Activated T-helper 1 cell treated with anti-CD3 and anti-CD28 coated beads, Interleukin-2, amount 50 U/mL, for 16 hours (primary cell): ENCODE measurements at regions not wholly inside any gene's neighbourhood (a gene's known extent, or its start where the extent isn't known, plus 50 kb on each side); places are given as distances from the start of the nearest gene placed in this dataset.

Experiments used
- DNase-seq, 2 donors: peaks; one replicate each; pipeline ENCODE4 v3.0.0-alpha.2; 2020; ENCODE audit warnings: low read depth in 1 of 2, low spot score in 1 of 2

GRCh38 chr1:34476371-34476770 is 278.5 kb upstream of the GJB5 start:
- no peak for DNase-seq

GRCh38 chr1:34477632-34478141 is 277.2 kb upstream of the GJB5 start:
- no peak for DNase-seq

- no peak for DNase-seq
These were observed 276.3 kb upstream of the GJB5 start for GRCh38 chr1:34478515-34479076.

- DNase-seq: no peak
These were observed 275.1 kb upstream of the GJB5 start for GRCh38 chr1:34479731-34480130.

- DNase-seq: no peak
These were observed 266.7 kb upstream of the GJB5 start for GRCh38 chr1:34488080-34488708.

- no peak for DNase-seq
These were observed 254.4 kb upstream of the GJB5 start for GRCh38 chr1:34500451-34500850.

GRCh38 chr1:34511802-34512201 is 243.0 kb upstream of the GJB5 start:
- DNase-seq: no peak

- no peak for DNase-seq
These were observed 236.6 kb upstream of the GJB5 start for GRCh38 chr1:34518146-34518699.

GRCh38 chr1:34520111-34520510 is 234.7 kb upstream of the GJB5 start:
- DNase-seq: no peak

GRCh38 chr1:34524783-34525182 is 230.1 kb upstream of the GJB5 start:
- DNase-seq: no peak

- DNase-seq: no peak
These were observed 224.7 kb upstream of the GJB5 start for GRCh38 chr1:34529935-34530859.

GRCh38 chr1:34532113-34532512 is 222.7 kb upstream of the GJB5 start:
- DNase-seq: no peak

- no peak for DNase-seq
These were observed 216.4 kb upstream of the GJB5 start for GRCh38 chr1:34538481-34538880.

- no peak for DNase-seq
These were observed 207.7 kb upstream of the GJB5 start for GRCh38 chr1:34547046-34547674.

GRCh38 chr1:34549199-34549598 is 205.6 kb upstream of the GJB5 start:
- DNase-seq: no peak

- no peak for DNase-seq
These were observed 176.5 kb upstream of the GJB5 start for GRCh38 chr1:34578306-34578705.

- DNase-seq: no peak
These were observed 172.5 kb upstream of the GJB5 start for GRCh38 chr1:34582356-34582755.

GRCh38 chr1:34587761-34588160 is 167.1 kb upstream of the GJB5 start:
- no peak for DNase-seq

GRCh38 chr1:34590211-34590623 is 164.6 kb upstream of the GJB5 start:
- no peak for DNase-seq

- no peak for DNase-seq
These were observed 162.9 kb upstream of the GJB5 start for GRCh38 chr1:34591751-34592629.
